Cerebellar nuclear complex (tissue), 1 donor: ENCODE measurements at regions not wholly inside any gene's neighbourhood (a gene's known extent, or its start where the extent isn't known, plus 50 kb on each side); places are given as distances from the start of the nearest gene placed in this dataset.
A peak's percentile ranks its signal among the peaks of the same experiment; 100 is the strongest.

Source experiments
- DNase-seq, 2 experiments: peaks; one replicate each; lab custom pipeline; 2025; lab: John Stamatoyannopoulos, UW

DNA sequence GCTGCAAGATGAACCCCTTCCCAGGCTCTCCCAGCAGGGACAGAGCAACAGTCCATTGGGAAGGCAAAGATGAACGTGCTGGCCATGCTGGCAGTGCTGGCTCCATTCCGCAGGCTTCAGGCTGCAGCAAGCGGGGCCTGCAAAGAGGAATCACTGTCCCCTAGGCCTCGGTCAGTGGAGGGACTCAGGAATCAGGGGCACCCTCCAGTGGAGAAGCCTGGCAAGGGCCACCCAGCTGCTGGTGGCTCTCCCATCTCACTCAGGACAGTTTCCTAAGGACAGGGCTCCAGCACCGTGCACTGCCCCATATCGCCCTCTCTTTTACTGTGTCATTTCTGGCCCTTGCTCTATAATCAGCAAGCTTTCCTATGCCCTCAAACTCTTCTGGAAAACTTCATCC lies 498.6 kb downstream of the EFNB2 start:
- DNase-seq: no peak

DNA sequence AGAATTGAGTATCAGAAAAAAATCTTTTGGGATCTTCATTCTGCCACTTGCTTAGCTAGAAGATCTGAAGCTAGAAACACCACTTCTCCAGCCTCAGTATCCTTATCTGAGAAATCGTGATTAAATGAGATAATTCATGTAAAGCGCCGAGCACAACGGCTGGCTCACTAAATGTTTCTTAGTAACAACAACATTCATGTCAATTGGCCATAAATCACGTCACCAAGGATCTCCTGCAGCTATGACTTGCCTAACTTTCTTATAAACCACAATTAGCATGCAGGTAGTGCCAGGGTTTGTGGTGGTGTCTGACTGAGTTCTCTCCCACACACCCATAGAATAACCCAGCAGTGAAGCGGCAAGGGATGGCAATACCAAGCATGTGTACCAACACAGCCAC lies 501.3 kb downstream of the EFNB2 start:
- DNase-seq: no peak

GRCh38 chr13:106033659-106034058 lies 501.8 kb downstream of the EFNB2 start:
- no peak for DNase-seq

DNA sequence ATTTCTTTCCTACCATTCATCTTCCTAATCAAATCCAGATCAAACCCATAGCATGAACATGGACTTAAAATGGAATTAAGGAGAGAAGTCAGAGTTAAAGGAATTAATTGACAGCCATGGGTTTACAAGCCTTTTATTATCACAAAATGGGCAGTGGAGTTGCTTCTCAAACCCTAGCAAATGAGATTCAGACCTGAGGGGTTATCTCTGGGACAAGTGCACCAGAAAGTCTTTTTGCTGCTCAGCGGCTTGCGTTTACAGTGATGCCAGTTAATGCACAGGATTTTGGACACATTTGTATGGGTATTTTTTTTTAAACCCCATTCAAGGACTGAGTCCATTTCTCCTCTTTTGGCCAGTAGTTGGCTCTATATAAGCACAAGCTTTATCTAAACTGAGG lies 503.0 kb downstream of the EFNB2 start:
- DNase-seq: no peak

DNA sequence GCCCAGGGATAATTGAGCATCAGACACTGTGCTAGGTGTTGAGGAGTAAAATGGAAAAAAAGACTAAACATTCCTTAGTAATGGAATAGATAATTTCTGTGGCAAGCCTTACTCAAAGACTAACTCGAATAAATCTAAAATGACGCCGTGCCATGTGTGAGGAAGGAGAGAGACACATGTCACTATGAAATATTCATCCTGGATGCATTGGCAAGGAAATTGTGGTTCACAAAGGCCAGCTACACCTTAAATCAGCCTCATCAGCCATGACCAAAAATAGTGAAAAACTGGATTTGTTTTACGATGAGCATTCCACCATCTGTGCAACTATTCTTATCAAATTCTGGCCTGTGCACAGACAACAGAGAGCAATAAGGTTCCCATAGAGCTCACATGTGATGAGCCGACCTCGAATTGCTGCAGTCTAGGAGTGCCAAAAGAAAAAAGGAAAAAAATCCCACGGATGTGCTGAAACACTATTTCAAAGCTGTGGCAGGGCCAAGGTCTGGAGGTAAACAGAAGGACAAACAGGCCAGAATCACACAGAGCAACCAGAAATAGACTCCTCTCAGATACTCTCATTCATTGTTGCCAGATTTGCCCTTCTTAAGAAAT lies 505.7 kb downstream of the EFNB2 start:
- DNase-seq: peak; percentile 58 to 87

DNA sequence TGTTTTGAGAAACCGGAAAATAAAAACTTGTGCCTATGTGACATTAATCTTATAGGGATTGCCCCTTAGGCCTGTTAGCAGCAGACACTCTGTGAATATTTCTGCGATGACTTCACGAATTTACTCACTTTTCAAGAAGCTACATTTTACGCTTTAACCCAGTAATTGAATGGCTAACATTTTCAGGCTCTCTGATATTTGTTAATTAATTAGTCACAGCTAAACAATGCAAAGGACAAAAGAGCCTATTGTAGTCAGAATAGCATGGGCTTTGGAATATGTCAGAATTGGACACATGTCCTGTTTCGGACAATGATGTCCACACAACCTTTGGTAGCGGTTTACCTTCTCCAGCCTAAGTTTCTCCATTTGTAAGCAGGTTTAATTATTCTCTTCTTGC lies 506.6 kb downstream of the EFNB2 start:
- no peak for DNase-seq

DNA sequence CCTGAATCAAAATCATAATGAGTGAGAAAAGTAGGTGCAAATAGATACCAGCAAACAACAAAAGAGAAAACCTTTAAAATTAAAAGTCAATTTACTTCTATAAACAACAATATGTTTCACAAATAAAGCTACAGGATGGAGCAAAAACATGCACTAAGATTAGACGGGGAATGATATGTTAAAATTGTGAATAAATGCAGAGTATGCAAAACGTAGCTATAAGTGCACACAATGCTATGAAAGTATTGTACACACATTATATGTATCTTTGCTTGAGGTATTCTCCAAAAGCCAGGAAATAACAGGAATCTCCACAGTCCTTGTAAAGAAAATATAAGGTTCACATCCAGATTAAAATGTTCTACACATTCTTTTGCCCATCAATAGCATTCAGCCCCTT lies 523.9 kb downstream of the EFNB2 start:
- DNase-seq: no peak

- DNase-seq: no peak
Measured at GRCh38 chr13:106010836-106011235, 524.6 kb downstream of the EFNB2 start.

DNA sequence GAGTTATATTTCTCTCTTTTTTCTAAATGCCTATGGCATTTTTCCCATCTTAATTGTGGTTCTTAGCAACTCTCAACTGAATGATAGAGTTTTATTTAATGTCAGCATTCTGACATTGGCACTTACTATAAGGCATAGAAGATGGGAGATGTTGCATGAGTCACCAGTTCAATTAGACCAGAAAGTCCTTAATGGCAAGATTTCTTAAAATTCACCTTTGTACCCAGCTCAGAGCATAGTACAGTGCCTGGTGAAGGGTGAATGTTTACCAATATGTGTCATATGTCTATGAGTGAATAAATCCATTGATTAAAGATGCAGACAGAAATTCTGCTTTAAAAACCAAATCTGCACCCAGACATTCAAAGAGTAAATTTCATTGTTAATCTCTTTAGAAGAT lies 526.9 kb downstream of the EFNB2 start:
- DNase-seq: no peak

DNA sequence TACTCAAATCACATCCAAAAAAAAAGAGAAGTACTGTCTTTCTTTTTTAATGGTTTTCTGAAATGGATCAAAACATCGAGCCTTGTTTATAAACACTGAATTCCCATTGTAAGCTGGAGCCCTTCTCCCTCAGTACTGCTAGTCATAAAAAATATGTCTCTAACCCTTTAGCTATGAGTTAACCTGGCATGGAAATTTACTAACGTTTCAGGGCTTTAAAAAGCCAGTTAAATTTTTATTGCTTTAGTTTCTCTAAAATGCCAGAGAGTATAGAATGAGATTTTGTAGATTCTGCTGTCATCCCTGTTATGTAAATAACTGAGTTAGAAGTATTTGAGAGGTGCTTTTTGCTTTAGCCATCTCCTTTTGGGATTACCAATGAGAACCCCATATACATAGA lies 528.3 kb downstream of the EFNB2 start:
- DNase-seq: no peak

DNA sequence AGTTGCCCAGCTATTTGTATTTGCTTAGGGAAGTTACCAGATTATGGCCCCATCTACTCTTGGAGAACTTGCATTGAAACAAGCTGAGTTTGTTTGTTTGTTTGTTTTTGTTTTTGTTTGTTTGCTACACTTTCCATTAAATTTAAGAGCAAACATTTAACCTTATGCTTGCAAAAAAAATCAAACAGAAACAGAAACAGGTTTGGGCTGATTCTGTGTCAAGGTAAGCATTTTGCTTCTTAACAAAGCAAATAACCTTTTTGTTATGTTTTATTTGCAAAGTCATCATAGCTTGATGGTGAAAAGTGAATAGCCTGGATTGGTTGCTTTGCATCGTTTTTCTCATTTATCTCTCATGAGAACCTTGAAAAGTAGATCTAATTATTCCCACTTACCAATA lies 531.8 kb downstream of the EFNB2 start:
- no peak for DNase-seq

DNA sequence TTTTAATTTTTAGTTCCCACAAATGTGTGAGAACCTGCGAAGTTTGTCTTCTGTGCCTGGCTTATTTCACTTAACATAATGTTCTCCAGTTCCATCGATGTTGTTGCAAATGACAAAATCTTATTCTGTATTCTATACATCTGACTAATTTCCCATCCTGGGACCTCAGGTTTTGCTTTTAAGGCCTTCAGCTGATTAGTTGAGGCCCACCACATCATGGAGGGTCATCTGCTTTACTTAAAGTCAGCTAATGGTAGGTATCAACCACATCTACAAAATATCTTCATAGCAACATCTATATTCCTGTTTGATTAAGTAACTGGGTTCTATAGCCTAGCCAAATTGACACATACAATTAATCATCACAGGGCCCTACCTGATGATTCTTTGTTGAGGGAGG lies 534.0 kb downstream of the EFNB2 start:
- DNase-seq: no peak

- DNase-seq: no peak
Measured at GRCh38 chr13:105997581-105998550, 537.6 kb downstream of the EFNB2 start.

GRCh38 chr13:105996391-105997025 lies 539.0 kb downstream of the EFNB2 start:
- DNase-seq: no peak

DNA sequence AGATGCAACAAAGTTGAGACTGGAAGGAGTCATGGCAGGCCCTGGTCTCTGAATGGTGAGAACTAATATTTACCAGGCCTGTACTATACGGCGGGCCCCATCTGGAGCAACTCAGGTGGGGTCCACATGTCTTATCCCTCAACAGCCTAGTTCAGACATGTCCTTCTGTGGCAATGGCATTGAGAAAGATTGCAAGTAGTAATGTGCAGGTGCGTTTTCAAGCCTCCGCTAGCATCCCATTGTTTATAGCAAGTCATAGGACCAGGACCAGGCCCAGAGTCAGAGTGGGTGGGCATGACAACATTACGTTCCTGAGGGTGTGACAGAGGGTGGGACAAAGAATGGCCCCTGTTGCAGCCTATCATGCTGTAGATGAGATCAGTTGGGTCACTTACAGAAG lies 541.1 kb downstream of the EFNB2 start:
- DNase-seq: no peak

- no peak for DNase-seq
Measured at GRCh38 chr13:105991622-105992277, 543.7 kb downstream of the EFNB2 start.

- DNase-seq: no peak
Measured at GRCh38 chr13:105991131-105991530, 544.3 kb downstream of the EFNB2 start.

- no peak for DNase-seq
Measured at GRCh38 chr13:105990256-105990958, 545.1 kb downstream of the EFNB2 start.

DNA sequence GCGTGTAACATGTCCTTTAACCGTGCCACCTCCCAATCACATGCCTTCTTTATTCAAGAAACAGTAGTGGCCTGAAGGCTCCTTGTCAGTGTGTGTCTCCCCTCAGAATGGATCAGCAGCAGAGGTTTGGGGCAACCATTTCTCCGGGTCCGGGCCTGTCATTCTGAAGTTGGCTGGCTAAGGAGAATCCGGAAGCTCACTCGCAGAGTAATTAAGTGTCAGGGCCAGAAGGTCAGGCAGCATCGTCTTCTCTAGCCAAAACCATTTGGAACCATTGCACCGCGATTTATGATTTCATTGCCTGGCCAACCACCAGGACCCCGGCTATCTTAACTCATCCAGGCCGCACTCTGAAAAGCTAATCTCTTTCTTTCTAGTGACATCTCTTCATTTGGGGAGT lies 550.8 kb downstream of the EFNB2 start:
- no peak for DNase-seq

DNA sequence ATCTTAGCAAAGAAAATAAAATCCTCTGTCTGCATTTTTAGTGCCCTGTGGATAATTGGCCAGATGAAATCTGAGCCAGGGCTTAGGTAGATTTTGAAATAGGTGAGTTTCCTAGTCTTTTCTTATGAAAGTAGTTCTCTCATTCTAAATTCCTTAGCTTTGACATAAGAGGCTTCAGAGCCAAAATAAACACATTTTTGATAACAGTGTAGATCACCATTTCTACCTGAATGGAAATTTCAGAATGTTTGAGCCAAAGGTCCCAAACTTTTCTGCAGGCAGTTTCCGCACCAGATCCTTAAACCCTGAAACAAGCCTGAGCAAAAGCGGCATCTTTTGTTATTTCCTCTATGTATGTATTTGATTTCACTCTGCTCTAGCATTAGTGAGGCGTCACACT lies 551.2 kb downstream of the EFNB2 start:
- no peak for DNase-seq

GRCh38 chr13:105982219-105982930 lies 553.1 kb downstream of the EFNB2 start:
- DNase-seq: no peak
